ENCODE measurements at regions not wholly inside any gene's neighbourhood (a gene's known extent, or its start where the extent isn't known, plus 50 kb on each side); places are given as distances from the start of the nearest gene placed in this dataset. TPM values are rescaled to one million over a fixed set of nuclear protein-coding genes. Genes with fewer than 3 reads are reported as not detected.

Small RNA genes in the stretch of these regions (small RNA-seq; reads per million reads assigned to genes)
- gene RF00394 = not detected

Data from K562 (cell line).